ENCODE measurements at regions not wholly inside any gene's neighbourhood (a gene's known extent, or its start where the extent isn't known, plus 50 kb on each side); places are given as distances from the start of the nearest gene placed in this dataset.
"Not testable (repeated sequence)": the region's sequence is repeated elsewhere in the genome, so short reads cannot be mapped to it uniquely, and the experiment has no call there.

- DNase-seq (ENCODE audit: low spot score): no peak
These were observed 1686.7 kb downstream of the SI start for GRCh38 chr3:163391407-163392181.

DNA sequence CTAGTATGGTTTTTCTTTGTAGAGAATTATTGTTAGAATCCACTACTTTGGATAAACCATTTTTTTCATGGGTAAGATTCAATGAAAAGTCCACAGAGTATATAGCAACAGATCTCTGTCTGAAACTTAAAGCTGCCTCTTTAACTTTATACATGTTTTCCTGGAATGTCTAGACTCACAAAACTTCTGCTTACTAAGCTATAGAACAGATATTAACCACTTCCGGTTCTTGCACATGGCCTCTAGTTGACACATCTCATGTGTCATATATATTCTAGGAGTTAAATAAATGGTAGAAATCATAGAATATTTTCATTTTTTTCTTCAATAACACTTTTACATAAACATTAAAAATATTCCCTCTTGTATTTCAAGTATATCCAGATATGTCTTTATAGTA lies 1693.9 kb downstream of the SI start:
- DNase-seq (ENCODE audit: low spot score): no peak

DNA sequence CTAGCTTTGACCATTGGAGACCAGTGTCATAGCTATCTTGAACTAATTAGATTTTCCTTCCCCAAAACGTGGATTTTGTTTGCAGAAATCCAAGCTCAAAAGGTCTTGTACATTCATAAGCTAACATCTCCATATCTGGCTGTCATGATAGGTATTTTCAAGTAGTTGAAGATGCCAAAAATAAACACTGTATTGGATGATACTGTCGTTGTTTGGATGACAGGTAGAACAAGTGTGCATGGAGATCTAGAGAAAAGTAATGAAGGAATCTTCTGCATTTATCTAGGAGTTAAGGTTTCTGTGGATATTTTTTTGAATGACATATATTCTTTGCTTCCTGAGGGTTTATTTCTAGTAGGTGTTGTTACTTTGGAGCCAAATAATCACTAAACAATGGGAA lies 1696.1 kb downstream of the SI start:
- DNase-seq (ENCODE audit: low spot score): no peak

DNA sequence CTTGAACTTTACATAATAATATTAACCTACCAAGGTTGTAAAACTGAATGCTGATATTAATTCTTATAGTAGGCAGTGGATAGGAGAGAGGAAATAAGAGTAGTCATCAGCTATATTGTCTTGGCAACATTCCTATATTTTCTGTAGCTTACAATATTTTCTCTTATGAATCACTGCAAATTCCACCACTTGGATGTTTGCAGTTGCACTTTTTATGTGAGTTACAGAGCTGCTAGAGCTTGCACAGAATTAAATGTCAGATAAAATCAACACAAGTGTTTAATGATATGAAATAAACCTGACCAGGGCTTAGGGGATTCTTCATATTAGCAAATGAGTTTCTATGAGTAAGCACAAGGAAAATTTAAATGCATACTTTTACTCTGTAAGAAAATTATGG lies 1710.1 kb downstream of the SI start:
- DNase-seq (ENCODE audit: low spot score): no peak

DNA sequence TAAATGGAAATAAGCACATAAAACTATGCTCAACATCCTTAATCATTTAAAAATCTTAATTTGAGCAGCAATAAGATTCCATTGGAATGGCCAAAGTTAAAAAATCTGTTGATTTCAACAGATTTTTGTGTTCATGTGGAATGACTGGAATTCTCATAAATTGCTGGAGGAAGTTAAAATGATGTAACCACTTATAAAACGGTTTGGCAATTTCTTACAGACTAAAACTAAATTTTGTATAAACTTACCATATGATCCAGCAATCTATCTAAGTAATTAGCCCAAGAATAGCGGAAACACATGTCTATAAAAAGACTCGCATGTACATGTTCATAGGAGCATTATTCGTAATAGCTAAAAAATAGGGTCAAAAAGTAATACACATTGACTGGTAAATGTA lies 1713.6 kb downstream of the SI start:
- no peak for DNase-seq (ENCODE audit: low spot score)

DNA sequence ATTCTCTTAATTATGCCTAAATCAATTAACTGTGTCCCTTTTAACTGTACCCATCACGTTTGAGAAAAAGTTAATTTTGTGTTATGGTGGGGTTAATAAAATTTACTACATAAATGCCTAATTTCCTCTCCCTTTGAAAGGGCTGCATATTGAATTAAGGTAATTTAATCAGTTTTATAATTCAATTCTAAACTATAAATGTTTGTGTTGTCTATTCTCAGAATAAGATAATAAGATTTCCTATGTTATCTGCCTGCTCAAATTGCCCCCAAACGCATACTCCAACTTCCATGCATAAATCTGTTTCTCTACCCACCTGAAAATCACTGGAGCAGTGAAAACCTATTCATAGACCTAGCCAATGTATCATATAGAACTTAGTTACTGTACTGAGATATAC lies 1716.1 kb downstream of the SI start:
- no peak for DNase-seq (ENCODE audit: low spot score)

DNA sequence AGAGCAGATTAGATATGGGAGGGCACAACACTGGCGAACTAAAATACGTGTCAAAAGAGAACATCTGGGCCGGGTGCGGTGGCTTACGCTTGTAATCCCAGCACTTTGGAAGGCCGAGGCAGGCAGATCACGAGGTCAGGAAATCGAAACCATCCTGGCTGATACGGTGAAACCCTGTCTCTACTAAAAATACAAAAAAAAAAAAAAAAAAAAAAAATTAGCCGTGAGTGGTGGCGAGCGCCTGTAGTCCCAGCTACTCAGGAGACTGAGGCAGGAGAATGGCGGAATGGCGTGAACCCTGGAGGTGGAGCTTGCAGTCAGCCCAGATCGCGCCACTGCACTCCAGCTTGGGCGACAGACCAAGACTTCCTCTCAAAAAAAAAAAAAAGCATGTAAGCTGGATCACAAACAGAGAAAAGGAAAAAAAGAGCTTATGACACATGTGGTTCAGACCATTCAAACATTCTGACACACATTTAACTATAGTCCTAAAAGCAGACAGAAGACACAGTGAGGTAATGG lies 1716.9 kb downstream of the SI start:
- not testable (repeated sequence) for DNase-seq (ENCODE audit: low spot score)

DNA sequence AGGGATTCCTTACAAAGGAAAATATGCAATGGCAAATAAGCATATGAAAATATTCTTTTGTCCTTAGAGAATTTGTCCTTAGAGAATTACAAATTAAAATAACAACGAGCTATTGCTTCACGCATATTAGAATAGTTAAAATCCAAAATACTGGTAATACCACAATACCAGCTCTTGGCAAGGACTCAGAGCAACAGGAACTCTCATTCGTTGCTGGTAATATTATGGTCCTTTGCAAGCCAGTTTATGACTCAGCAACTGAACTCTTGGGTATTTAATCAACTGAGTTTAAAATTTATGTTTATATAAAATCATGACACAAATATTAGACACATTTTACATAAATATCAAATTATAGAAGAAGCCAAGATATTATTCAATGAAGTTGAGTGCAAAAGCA lies 1730.4 kb downstream of the SI start:
- DNase-seq (ENCODE audit: low spot score): no peak

DNA sequence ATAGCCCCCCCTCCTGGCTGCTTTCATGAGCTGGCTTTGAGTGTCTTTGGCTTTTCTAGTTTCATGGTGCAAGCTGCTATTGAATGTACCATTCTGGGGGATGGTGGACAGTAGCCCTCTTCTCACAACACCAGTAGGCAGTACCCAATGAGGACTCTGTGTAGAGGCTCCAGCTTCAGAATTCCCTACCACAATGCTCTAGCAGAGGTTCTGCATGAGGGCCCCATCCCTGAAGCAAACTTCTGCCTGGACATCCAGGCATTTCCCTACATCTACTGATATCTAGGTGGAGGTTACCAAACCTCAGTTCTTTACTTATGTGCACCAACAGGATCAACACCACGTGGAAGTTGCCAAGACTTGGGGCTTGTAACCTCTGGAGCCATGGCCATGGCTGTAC lies 1742.9 kb downstream of the SI start:
- no peak for DNase-seq (ENCODE audit: low spot score)

DNA sequence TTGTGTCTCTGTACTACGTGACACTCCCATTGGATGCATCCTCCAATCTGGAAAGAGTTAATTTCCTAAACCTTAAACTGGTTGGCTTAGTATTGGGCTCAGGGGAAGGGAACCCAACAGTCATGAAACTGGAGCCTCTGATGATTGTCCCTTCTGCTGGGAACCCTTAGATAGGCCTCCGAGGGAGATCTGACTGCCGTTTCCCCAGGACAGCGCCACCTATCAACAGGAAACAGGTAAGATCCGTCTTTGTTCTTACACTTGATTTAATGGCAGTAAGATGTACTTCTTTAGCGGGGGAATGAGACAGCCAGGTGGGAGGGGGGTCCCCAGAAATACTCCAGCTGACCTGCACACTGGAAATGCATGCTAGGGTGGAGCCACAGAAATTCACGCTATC lies 1749.6 kb downstream of the SI start:
- no peak for DNase-seq (ENCODE audit: low spot score)

DNA sequence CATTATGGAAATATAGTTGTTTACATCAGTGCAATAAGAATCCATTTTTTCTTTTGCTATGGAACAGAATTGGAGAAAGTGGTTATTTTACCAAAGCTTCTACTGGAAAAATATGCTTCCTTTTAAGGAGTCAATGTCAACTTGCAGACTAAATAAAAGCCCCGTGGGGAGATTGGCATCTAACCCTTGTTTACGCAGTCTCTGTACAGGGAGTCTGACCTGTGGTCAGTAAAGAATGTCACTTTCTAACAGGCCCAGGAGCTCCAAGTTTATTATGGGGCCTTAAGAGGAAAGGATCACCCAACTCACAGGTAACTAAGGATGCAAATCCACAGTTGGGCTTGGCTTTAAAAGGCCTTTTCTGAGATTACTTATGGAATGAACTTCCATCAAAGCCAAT lies 1751.2 kb downstream of the SI start:
- DNase-seq (ENCODE audit: low spot score): no peak

DNA sequence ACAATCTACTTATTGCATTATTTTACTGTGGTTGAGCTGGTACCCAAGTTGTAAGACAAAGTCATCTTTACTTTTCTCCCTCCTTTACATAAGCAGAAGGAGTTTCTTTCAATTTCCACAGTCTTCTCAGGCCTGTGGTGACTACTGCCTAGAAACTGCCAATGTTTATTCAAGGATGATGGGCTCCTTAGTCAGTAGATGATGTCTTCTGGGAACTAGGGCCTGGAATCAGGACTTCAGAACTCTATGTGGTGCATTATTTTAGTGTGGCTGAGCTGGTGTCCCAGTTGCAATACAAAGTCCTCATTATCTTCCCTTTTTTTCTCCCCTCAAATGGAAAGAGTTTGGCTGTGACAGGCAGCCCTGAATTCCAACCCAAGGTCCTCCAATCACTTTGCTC lies 1762.5 kb downstream of the SI start:
- DNase-seq (ENCODE audit: low spot score): no peak

DNA sequence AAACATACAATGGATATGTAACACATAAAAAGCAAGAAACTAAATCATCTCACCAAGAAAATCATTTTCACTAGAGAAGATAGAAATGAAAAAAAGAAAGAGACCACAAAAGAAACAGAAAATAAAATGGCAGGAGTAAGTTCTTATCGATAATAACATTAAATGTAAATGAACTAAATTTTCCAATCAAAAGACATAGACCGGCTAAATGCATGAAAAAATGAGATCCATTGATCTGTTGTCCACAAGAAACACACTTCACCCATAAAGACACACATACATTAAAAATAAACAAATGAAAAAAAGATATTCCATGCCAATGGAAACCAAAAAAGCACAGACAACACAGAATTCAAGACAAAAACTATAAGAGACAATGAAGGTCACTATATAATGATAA lies 1771.9 kb downstream of the SI start:
- no peak for DNase-seq (ENCODE audit: low spot score)

GRCh38 chr3:163273694-163274093 lies 1777.1 kb downstream of the OTOL1 start:
- DNase-seq (ENCODE audit: low spot score): no peak

- DNase-seq (ENCODE audit: low spot score): no peak
These were observed 1770.1 kb downstream of the OTOL1 start for GRCh38 chr3:163266731-163267130.

DNA sequence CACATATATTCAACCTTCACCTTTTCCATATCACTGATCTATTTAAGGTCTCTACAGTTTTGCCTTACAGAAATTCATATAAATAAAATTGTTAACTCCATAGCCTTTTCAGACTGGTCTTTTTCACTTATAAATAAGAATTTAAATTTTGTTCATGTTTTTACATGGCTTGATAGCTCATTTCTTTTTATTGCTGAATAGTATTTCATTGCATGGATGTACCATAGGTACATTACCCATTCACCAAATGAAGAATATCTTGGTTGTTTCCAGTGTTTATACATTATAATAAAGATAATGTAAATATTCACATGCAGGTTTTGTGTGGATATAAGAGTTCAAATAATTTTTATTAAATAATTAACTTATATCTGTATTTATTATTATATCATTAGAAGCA lies 1765.0 kb downstream of the OTOL1 start:
- no peak for DNase-seq (ENCODE audit: low spot score)

DNA sequence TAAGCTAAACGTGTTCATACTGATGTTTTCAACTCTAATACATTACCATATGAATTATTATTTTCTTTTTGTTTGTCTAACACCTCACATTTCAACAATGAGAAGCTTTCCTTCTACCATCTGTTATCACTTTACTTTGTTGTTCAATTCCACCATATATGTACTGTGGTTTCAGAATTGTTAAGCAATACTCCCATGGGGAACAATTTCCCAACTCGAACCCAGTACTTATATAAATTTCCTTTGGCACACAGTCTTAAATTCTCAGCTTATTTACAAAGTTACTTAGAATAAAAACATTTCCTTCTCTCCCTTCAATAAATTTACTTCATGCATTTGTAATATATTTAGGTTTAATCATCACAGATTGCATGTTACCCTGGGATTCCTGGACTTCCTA lies 1764.4 kb downstream of the OTOL1 start:
- DNase-seq (ENCODE audit: low spot score): no peak

DNA sequence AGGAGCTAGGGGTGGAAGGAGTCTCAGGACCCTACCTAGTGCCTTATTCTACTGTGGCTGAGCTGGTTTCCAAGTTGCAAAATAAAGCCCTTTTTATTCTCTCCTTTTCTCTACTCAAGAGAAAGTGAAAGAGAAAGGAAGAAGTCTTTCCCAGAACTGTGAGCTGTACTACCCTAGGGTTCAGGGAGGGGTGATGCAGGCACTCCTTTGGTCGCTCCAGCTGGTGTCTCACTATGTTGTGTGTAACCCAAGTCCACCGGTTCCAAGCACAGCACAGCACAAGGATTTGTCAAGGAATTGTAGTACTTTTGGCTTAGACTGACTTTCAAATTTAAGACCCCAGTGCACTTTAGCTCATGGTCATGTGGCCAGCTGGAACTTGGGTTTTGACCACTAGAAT lies 1721.7 kb downstream of the OTOL1 start:
- no peak for DNase-seq (ENCODE audit: low spot score)

DNA sequence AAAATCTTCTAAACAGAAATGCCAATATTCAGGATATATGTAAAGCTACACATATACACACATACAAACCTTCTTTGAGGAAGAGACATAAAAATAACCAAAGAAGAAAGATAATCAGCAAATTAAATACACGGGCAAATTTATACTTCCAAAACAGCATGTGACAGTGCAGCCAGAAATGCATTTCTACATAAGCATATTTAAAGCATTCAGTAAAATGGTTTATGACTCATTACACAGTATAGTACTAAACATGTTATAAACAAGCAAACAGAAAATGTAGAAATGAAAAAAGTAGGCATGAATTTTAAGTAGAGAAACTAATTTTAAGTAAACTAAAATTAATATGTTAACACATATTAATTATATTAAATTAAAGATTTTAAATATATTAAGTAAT lies 1717.2 kb downstream of the OTOL1 start:
- no peak for DNase-seq (ENCODE audit: low spot score)

DNA sequence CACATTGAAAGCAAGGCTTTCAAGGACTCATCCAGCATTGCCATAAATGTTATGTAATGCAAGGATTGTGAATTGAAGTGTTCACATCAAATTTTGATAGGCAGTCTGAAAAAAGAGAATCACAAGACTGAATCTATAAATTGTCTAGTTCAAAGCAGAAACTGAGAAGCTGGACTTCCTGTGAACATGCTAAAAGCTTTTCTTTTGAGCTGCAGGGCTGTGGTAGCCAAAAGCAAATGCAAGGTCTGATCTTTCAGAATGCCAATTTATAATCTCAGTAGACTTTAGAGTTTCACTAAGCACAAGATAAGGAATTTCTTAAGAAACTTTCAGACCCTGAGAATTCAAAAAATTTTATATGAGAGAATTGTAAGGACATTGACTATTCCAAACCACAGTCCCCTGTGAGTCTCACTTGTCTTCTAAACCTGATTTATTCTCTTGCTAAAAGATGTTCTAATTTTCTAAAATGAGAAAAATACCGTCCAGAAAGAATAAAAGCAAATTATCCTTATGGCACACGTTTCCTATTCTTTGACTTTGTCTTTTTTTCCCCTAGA lies 1700.3 kb downstream of the OTOL1 start:
- DNase-seq (ENCODE audit: low spot score): no peak

- DNase-seq (ENCODE audit: low spot score): no peak
These were observed 1699.6 kb downstream of the OTOL1 start for GRCh38 chr3:163196245-163196644.

GRCh38 chr3:163185721-163186350 lies 1689.2 kb downstream of the OTOL1 start:
- DNase-seq (ENCODE audit: low spot score): no peak

GRCh38 chr3:163175970-163176369 lies 1679.4 kb downstream of the OTOL1 start:
- DNase-seq (ENCODE audit: low spot score): no peak
